ENCODE measurements at regions not wholly inside any gene's neighbourhood (a gene's known extent, or its start where the extent isn't known, plus 50 kb on each side); places are given as distances from the start of the nearest gene placed in this dataset.
A peak's percentile ranks its signal among the peaks of the same experiment; 100 is the strongest.

- intact Hi-C loops (cut with micrococcal nuclease), result no loop called here
Measured at GRCh38 chr12:83190631-83191390, 504.1 kb downstream of the TMTC2 start.

More at GRCh38 chr12:83190631-83191390, 504.1 kb downstream of the TMTC2 start:
- peaks cover 5% of the 10 kb centered on the region; the same call in 1 of the 2 replicates for H3K9me3 ChIP-seq (ENCODE audit: control insufficient read depth, insufficient read depth, low read length)
- no CpG with 5 or more reads among the region's 8 CpGs for WGBS, 2 experiments (ENCODE audit: extremely low coverage in 2 of 2, insufficient read length in 1 of 2)
- no peak for TF ChIP-seq SMC3 (IDR thresholded peaks at IDR 0.05; ENCODE audit: low read depth, low read length)
- TF ChIP-seq CEBPB (IDR thresholded peaks at IDR 0.05; ENCODE audit: low read depth, low read length), result peak; percentile 7; the same call in 1 of the 2 replicates
- no peak overlapping the region for H2BK20ac ChIP-seq (ENCODE audit: low read depth, low read length)
- DNase-seq (no peak), ATAC-seq (ENCODE audit: low read depth) (no peak)
- BruUV-seq (replicated peaks), result no TSS peak
- no peaks in the 10 kb centered on the region for H3K4me1 ChIP-seq (ENCODE audit: control insufficient read depth, insufficient read depth, low read length)
- no peak overlapping the region for H2AK5ac ChIP-seq (ENCODE audit: low read depth, low read length)
- no peak overlapping the region for H3K4me2 ChIP-seq (ENCODE audit: low read depth, low read length)
- H3K27ac ChIP-seq (ENCODE audit: insufficient read depth, low read length), result no peak overlapping the region
- no peak overlapping the region for H2BK5ac ChIP-seq (ENCODE audit: low read depth, low read length, poor library complexity, severe bottlenecking)
- no peaks in the 10 kb centered on the region for H3K27me3 ChIP-seq (ENCODE audit: control insufficient read depth, insufficient read depth, low read length)
- H3K56ac ChIP-seq (ENCODE audit: extremely low read depth, insufficient read depth, low read length), result no peak overlapping the region
- H3K4me3 ChIP-seq (ENCODE audit: insufficient read depth, low read depth, low read length), result no peak overlapping the region
- no peak overlapping the region for H2AK9ac ChIP-seq (replicated peaks; ENCODE audit: low read depth, low read length, poor library complexity)
- no peak overlapping the region for H3K18ac ChIP-seq (ENCODE audit: low read depth, low read length)
- ChIA-PET POLR2A (ENCODE audit: unreplicated experiment) (no interaction called here), CTCF (interaction anchor here (0.6 kb wide), 1 partner anchor 555 kb away, joined by 3 read pairs; no protein-coding TSS in a partner anchor)
- H4K5ac ChIP-seq (ENCODE audit: low read depth, low read length), result no peak overlapping the region
- no peak overlapping the region for H2BK15ac ChIP-seq (ENCODE audit: low read depth, low read length)
- no peaks in the 10 kb centered on the region for H3K9me1 ChIP-seq (ENCODE audit: insufficient read depth, low read length)
- in situ Hi-C loops (cut with MboI; ENCODE audit: low sequenced_read_pairs) (no loop called here), dilution Hi-C loops (cut with HindIII; ENCODE audit: low sequenced_read_pairs, unreplicated experiment) (no loop called here)
- no peaks in the 10 kb centered on the region for H3K79me1 ChIP-seq (ENCODE audit: low read depth in 1 of 2, low read length in 2 of 2)
- no peak overlapping the region for H3K4ac ChIP-seq (ENCODE audit: low read depth, low read length)
- H3K23ac ChIP-seq (ENCODE audit: low read depth, low read length), result no peak overlapping the region
- no peaks in the 10 kb centered on the region for H3K36me3 ChIP-seq (ENCODE audit: control insufficient read depth, insufficient read depth, low read length)
- no peak overlapping the region for H3K14ac ChIP-seq (replicated peaks; ENCODE audit: low read depth, low read length)
- no peak overlapping the region for H3K9ac ChIP-seq (ENCODE audit: low read depth, low read length)
- H4K91ac ChIP-seq (ENCODE audit: insufficient read depth, low read depth, low read length), result no peak overlapping the region
- no peak overlapping the region for H2BK120ac ChIP-seq (ENCODE audit: low read depth, low read length)
- H4K8ac ChIP-seq (ENCODE audit: low read depth in 2 of 2, low read length in 2 of 2), result no peak overlapping the region
- H4K20me1 ChIP-seq (ENCODE audit: insufficient read depth, low read length), result no peaks in the 10 kb centered on the region
- H2AFZ ChIP-seq (replicated peaks; ENCODE audit: low read length, poor library complexity), result no peak overlapping the region

All from IMR-90 (cell line).